ENCODE measurements at regions not wholly inside any gene's neighbourhood (a gene's known extent, or its start where the extent isn't known, plus 50 kb on each side); places are given as distances from the start of the nearest gene placed in this dataset.

DNA sequence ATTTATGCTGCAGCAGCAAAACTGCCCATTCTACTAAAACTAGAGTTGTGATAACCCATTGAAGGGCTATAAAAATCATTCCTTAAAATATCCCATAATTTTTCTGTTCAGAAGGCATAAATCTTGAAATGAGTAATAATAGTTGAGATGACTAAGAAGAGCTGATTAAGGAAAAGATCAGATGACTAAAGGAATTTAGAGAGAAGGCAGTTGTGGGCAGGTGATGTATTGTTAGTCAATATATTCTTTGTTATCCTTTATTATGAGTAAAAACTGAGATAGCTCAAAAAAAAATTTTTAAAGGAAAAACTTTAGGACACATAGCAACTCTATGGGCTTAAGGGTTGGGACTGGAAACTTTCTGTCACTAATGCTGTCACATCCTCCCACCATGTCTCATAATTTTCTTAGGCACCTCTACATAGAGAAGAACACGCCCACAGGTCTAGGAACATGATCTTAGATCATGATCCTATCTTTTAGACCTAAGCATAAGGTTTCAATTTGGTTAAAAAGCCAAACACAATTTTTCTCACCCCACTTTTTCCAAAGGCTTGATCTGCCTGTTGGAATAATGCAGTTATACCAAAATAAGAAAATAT is 597.5 kb upstream of the MEF2C start:
- Histone ChIP-seq H2AFZ (ENCODE audit: low read depth, low read length) (no peak overlapping the region), H3K79me2 (ENCODE audit: control insufficient read depth, insufficient read depth, low read length) (no peaks in the 10 kb centered on the region), H3K9me1 (replicated peaks; ENCODE audit: control insufficient read depth, extremely low read depth, insufficient read depth, low read length) (no peaks in the 10 kb centered on the region), H3K4me2 (ENCODE audit: insufficient read depth, low read length) (no peak overlapping the region), H4K20me1 (replicated peaks; ENCODE audit: control insufficient read depth, extremely low read depth, insufficient read depth, low read length) (no peaks in the 10 kb centered on the region), H3K9me3 (replicated peaks; ENCODE audit: control insufficient read depth, insufficient read depth, low read length) (no peaks in the 10 kb centered on the region), H3K4me3 (replicated peaks in 1 of 3; ENCODE audit: insufficient read depth in 1 of 3, low read depth in 1 of 3, low read length in 3 of 3) (no peak overlapping the region), H3K9ac (replicated peaks; ENCODE audit: extremely low read depth, insufficient read depth, low read length) (no peak overlapping the region), H3K36me3 (ENCODE audit: control insufficient read depth in 2 of 2, extremely low read depth in 1 of 2, insufficient read depth in 2 of 2, low read length in 2 of 2) (no peaks in the 10 kb centered on the region), H3K27me3 (ENCODE audit: control insufficient read depth in 2 of 2, insufficient read depth in 2 of 2, low read length in 2 of 2) (no peaks in the 10 kb centered on the region), H3K27ac (ENCODE audit: insufficient read depth, low read depth, low read length) (no peak overlapping the region), H3K4me1 (ENCODE audit: control insufficient read depth, extremely low read depth, insufficient read depth, low read length) (no peaks in the 10 kb centered on the region)
- DNase-seq (ENCODE audit: low read depth, low spot score): no peak
- no TSS peak for BruUV-seq (replicated peaks)
- no peak for FAIRE-seq
- POLR2A ChIA-PET: no interaction called here
- intact Hi-C loops (cut with micrococcal nuclease) (no loop called here), dilution Hi-C loops (cut with MboI; ENCODE audit: extremely low pct_ligation_motif_present, low sequenced_read_pairs) (no loop called here)
- CTCF ChIA-PET: no interaction called here
- no peak for TF ChIP-seq MYC (IDR thresholded peaks at IDR 0.05; ENCODE audit: low read depth, low read length)
- TF ChIP-seq POLR2AphosphoS5 (IDR thresholded peaks at IDR 0.05; ENCODE audit: insufficient read depth, low read depth, low read length): no peak
- TF ChIP-seq GATA2 (IDR thresholded peaks at IDR 0.05; ENCODE audit: insufficient read depth, insufficient read length, low read depth, low read length): no peak
- no peak for TF ChIP-seq EZH2 (IDR thresholded peaks at IDR 0.05; ENCODE audit: borderline replicate concordance, low read depth, low read length, severe bottlenecking)
- no peak for TF ChIP-seq JUN (IDR thresholded peaks at IDR 0.05; ENCODE audit: borderline replicate concordance, insufficient read depth, insufficient read length, low read depth)
- TF ChIP-seq, protein P1, sequence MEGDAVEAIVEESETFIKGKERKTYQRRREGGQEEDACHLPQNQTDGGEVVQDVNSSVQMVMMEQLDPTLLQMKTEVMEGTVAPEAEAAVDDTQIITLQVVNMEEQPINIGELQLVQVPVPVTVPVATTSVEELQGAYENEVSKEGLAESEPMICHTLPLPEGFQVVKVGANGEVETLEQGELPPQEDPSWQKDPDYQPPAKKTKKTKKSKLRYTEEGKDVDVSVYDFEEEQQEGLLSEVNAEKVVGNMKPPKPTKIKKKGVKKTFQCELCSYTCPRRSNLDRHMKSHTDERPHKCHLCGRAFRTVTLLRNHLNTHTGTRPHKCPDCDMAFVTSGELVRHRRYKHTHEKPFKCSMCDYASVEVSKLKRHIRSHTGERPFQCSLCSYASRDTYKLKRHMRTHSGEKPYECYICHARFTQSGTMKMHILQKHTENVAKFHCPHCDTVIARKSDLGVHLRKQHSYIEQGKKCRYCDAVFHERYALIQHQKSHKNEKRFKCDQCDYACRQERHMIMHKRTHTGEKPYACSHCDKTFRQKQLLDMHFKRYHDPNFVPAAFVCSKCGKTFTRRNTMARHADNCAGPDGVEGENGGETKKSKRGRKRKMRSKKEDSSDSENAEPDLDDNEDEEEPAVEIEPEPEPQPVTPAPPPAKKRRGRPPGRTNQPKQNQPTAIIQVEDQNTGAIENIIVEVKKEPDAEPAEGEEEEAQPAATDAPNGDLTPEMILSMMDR (IDR thresholded peaks at IDR 0.05; ENCODE audit: extremely low read depth in 1 of 2, insufficient read depth in 1 of 2, low read depth in 1 of 2, low read length in 2 of 2): no peak
- TF ChIP-seq, protein P2, sequence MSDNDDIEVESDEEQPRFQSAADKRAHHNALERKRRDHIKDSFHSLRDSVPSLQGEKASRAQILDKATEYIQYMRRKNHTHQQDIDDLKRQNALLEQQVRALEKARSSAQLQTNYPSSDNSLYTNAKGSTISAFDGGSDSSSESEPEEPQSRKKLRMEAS (IDR thresholded peaks at IDR 0.05; ENCODE audit: insufficient read depth, insufficient read length): no peak
- no peak for TF ChIP-seq POLR2A (IDR thresholded peaks at IDR 0.05; ENCODE audit: low read depth, low read length)
- TF ChIP-seq FOS (IDR thresholded peaks at IDR 0.05; ENCODE audit: borderline replicate concordance, insufficient read depth, low read length): no peak

Data from endothelial cell of umbilical vein (primary cell).